SK-N-SH (cell line): ENCODE measurements at regions not wholly inside any gene's neighbourhood (a gene's known extent, or its start where the extent isn't known, plus 50 kb on each side); places are given as distances from the start of the nearest gene placed in this dataset.

ENCODE experiments used
- CTCF ChIA-PET: fragments of 300-600, 350-600 bp; formaldehyde crosslinking; extraction: SDS; loops from one replicate; lab custom pipeline; 2021; lab: Yijun Ruan, JAX
- POLR2A ChIA-PET: fragments of 350-600 bp; sonication (Branson Sonifier 250); formaldehyde crosslinking; extraction: SDS; loops from one replicate; lab custom pipeline; 2020; ENCODE audit warnings: antibody characterized with exemption, inconsistent platforms; lab: Yijun Ruan, JAX
- DNase-seq: peaks from one replicate; pipeline ENCODE4 v3.0.0; 2012
- H2AFZ ChIP-seq: fragments of 200-600 bp; sonication (generic); 2 replicates; pipeline ENCODE4 v1.8.1; 2016; ENCODE audit warnings: antibody characterized with exemption, mild to moderate bottlenecking, low read depth
- H3F3A ChIP-seq: fragments of 200-600 bp; sonication (generic); replicated peaks from 2 replicates; pipeline ENCODE3; 2016; ENCODE audit warnings: antibody characterized with exemption, mild to moderate bottlenecking; ENCODE audit not compliant: insufficient read depth
- H3K27ac ChIP-seq, 2 experiments: fragments of 200-500 bp in 1 of 2; fragments of 200-600 bp in 1 of 2; sonication (Bioruptor generic) in 1 of 2; sonication (generic), shearing (Covaris generic) in 1 of 2; 2 replicates each; pipeline versions ENCODE4 v1.5.1 to v1.6.1; 2014 to 2016; ENCODE audit warnings: low read depth in 2 of 2, inconsistent platforms in 1 of 2, low read length in 1 of 2, mild to moderate bottlenecking in 1 of 2, mixed read lengths in 1 of 2
- H3K27me3 ChIP-seq: fragments of 200-600 bp; sonication (generic), shearing (Covaris generic); 2 replicates; pipeline ENCODE4 v1.6.1; 2016; ENCODE audit warnings: mixed run types; ENCODE audit not compliant: insufficient read depth
- H3K36me3 ChIP-seq, 2 experiments: fragments of 200-500 bp in 1 of 2; fragments of 200-600 bp in 1 of 2; sonication (Bioruptor generic) in 1 of 2; sonication (generic) in 1 of 2; replicated peaks in 1 of 2; 2 replicates each; pipeline versions ENCODE3 to v1.5.1; 2014 to 2016; ENCODE audit warnings: low read length in 1 of 2, mild to moderate bottlenecking in 1 of 2; ENCODE audit not compliant: insufficient read depth in 2 of 2, control insufficient read depth in 1 of 2
- H3K4me1 ChIP-seq, 2 experiments: fragments of 200-500 bp in 1 of 2; fragments of 200-600 bp in 1 of 2; sonication (Bioruptor generic) in 1 of 2; sonication (generic), shearing (Covaris generic) in 1 of 2; 2 replicates each; pipeline versions ENCODE4 v1.5.1 to v1.6.1; 2014 to 2016; ENCODE audit warnings: low read depth in 1 of 2, low read length in 1 of 2, mixed run types in 1 of 2; ENCODE audit not compliant: insufficient read depth in 2 of 2, control insufficient read depth in 1 of 2
- H3K4me2 ChIP-seq: fragments of 200-600 bp; sonication (generic), shearing (Covaris generic); 2 replicates; pipeline ENCODE4 v1.6.1; 2017; ENCODE audit warnings: mixed run types
- H3K4me3 ChIP-seq, 2 experiments: fragments of 200-500 bp in 1 of 2; fragments of 200-600 bp in 1 of 2; sonication (Bioruptor generic) in 1 of 2; sonication (generic), shearing (Covaris generic) in 1 of 2; 2 replicates each; pipeline versions ENCODE4 v1.5.1 to v1.8.1; 2014 to 2016; ENCODE audit warnings: low read depth in 2 of 2, inconsistent platforms in 1 of 2, low read length in 1 of 2, mild to moderate bottlenecking in 1 of 2, mixed read lengths in 1 of 2, moderate library complexity in 1 of 2
- H3K79me2 ChIP-seq: fragments of 200-600 bp; sonication (generic); 2 replicates; pipeline ENCODE4 v1.8.1; 2017; ENCODE audit warnings: mild to moderate bottlenecking; ENCODE audit not compliant: insufficient read depth
- H3K9ac ChIP-seq: fragments of 200-600 bp; sonication (generic); 2 replicates; pipeline ENCODE4 v1.6.1; 2017; ENCODE audit warnings: mixed run types
- H3K9me2 ChIP-seq: fragments of 200-600 bp; sonication (generic); 2 replicates; pipeline ENCODE4 v1.6.1; 2017; ENCODE audit warnings: mixed run types
- H3K9me3 ChIP-seq: fragments of 200-600 bp; sonication (generic); 2 replicates; pipeline ENCODE4 v1.6.1; 2017; ENCODE audit warnings: mixed run types, mild to moderate bottlenecking, moderate library complexity
- H4K20me1 ChIP-seq: fragments of 200-600 bp; sonication (generic); 2 replicates; pipeline ENCODE4 v1.6.1; 2017; ENCODE audit warnings: mild to moderate bottlenecking, mixed run types; ENCODE audit not compliant: insufficient read depth
- CHD2 ChIP-seq: fragments of 150-350 bp; IDR thresholded peaks from 2 replicates; pipeline ENCODE4 v1.6.1; 2018; ENCODE audit warnings: low read length; ENCODE audit not compliant: partially characterized antibody
- ELF1 ChIP-seq: IDR thresholded peaks from 2 replicates; pipeline ENCODE4 v1.4.0; 2012
- EP300 ChIP-seq, 2 experiments: IDR thresholded peaks; 2 replicates each; pipeline versions ENCODE4 v1.4.0 to v1.6.1; 2012; ENCODE audit warnings: borderline replicate concordance in 1 of 2, low read depth in 1 of 2, low read length in 1 of 2
- EZH2phosphoT487 ChIP-seq: fragments of 200-600 bp; sonication (generic); IDR thresholded peaks from 2 replicates; pipeline ENCODE4 v1.6.1; 2017; ENCODE audit warnings: low read depth, mixed run types, mild to moderate bottlenecking, antibody characterized with exemption, moderate library complexity, borderline replicate concordance
- FOXJ3 ChIP-seq: sonication (generic); formaldehyde crosslinking; IDR thresholded peaks from 2 replicates; pipeline ENCODE4 v1.5.1; 2020; ENCODE audit warnings: mild to moderate bottlenecking, missing genetic modification reagents
- GABPA ChIP-seq: IDR thresholded peaks from 2 replicates; pipeline ENCODE4 v1.4.0; 2012; ENCODE audit warnings: low read depth, mild to moderate bottlenecking
- IRF3 ChIP-seq: fragments of 150-350 bp; IDR thresholded peaks from 2 replicates; pipeline ENCODE4 v1.6.1; 2016; ENCODE audit warnings: mild to moderate bottlenecking, low read depth, low read length
- JUND ChIP-seq: IDR thresholded peaks from 2 replicates; pipeline ENCODE4 v1.4.0; 2012
- MAX ChIP-seq: IDR thresholded peaks from 2 replicates; pipeline ENCODE4 v1.4.0; 2012; ENCODE audit warnings: low read depth
- MEF2A ChIP-seq: IDR thresholded peaks from 2 replicates; pipeline ENCODE4 v1.4.0; 2012; ENCODE audit warnings: low read depth, borderline replicate concordance
- NRF1 ChIP-seq: IDR thresholded peaks from 2 replicates; pipeline ENCODE4 v1.6.1; 2012; ENCODE audit warnings: low read depth, mild to moderate bottlenecking, low read length
- PBX3 ChIP-seq: IDR thresholded peaks from 2 replicates; pipeline ENCODE4; 2012
- POLR2AphosphoS5 ChIP-seq: IDR thresholded peaks from 2 replicates; pipeline ENCODE4 v1.6.1; 2012; ENCODE audit warnings: low read depth, low read length
- RAD21 ChIP-seq: IDR thresholded peaks from 2 replicates; pipeline ENCODE4 v1.6.1; 2012; ENCODE audit warnings: mild to moderate bottlenecking, low read length
- RCOR1 ChIP-seq: fragments of 150-350 bp; IDR thresholded peaks from 2 replicates; pipeline ENCODE4 v1.6.1; 2017; ENCODE audit warnings: antibody characterized with exemption, low read length
- RFX5 ChIP-seq: IDR thresholded peaks from 2 replicates; pipeline ENCODE4 v1.6.1; 2012; ENCODE audit warnings: mild to moderate bottlenecking, improper control_type of control experiment, low read length
- RXRA ChIP-seq: IDR thresholded peaks from 2 replicates; pipeline ENCODE4 v1.4.0; 2012; ENCODE audit warnings: low read depth, mild to moderate bottlenecking, borderline replicate concordance
- SIN3A ChIP-seq: IDR thresholded peaks from 2 replicates; pipeline ENCODE4 v1.6.1; 2012; ENCODE audit warnings: low read depth, mild to moderate bottlenecking, low read length, moderate library complexity, borderline replicate concordance
- TCF12 ChIP-seq: IDR thresholded peaks from 2 replicates; pipeline ENCODE4 v1.4.0; 2012
- TEAD4 ChIP-seq: IDR thresholded peaks from 2 replicates; pipeline ENCODE4 v1.4.0; 2012; ENCODE audit warnings: mild to moderate bottlenecking, borderline replicate concordance; ENCODE audit not compliant: insufficient read depth
- USF2 ChIP-seq: fragments of 150-350 bp; IDR thresholded peaks from 2 replicates; pipeline ENCODE4 v1.6.1; 2017; ENCODE audit warnings: antibody characterized with exemption, low read length, low read depth, borderline replicate concordance
- ZBTB33 ChIP-seq: IDR thresholded peaks from 2 replicates; pipeline ENCODE4 v1.4.0; 2012; ENCODE audit warnings: low read depth, borderline replicate concordance
- WGBS: methylation state at CpG from one replicate; pipeline ENCODE4 v1.1.6; 2017; ENCODE audit warnings: low lambda C conversion rate; 5-methylcytosine and 5-hydroxymethylcytosine counted together

- TF ChIP-seq CHD2 (peak; percentile 90), IRF3 (no peak), EZH2phosphoT487 (no peak), ZBTB33 (no peak), ELF1 (no peak), RFX5 (peak; percentile 48; the same call in 1 of the 2 replicates), SIN3A (no peak), TCF12 (no peak)
- TF ChIP-seq, all 33 proteins: peak for 8
Measured at GRCh38 chr6:156028335-156029131, 572.9 kb upstream of the NOX3 start (continued).

GRCh38 chr6:156027248-156027626 is 571.6 kb upstream of the NOX3 start:
- ChIA-PET CTCF (no interaction called here), POLR2A (no interaction called here)
- Histone ChIP-seq H3K4me1 (peaks cover 8 to 28% of the 10 kb centered on the region in 2 experiments; a peak in 3 of 4 replicates), H3K79me2 (no peaks in the 10 kb centered on the region), H3K36me3 (no peaks in the 10 kb centered on the region), H2AFZ (no peak overlapping the region), H4K20me1 (no peaks in the 10 kb centered on the region), H3K4me3 (no peak overlapping the region), H3K9me2 (no peaks in the 10 kb centered on the region), H3K27me3 (no peaks in the 10 kb centered on the region), H3K27ac (peak overlapping the region in 1 of 2 experiments; percentile 98; a peak in 2 of 4 replicates), H3K9ac (no peak overlapping the region), H3F3A (no peaks in the 10 kb centered on the region), H3K4me2 (no peak overlapping the region), H3K9me3 (0 out of 2 replicates have a peak, but pooled peaks cover 3% of the 10 kb centered on the region)
- WGBS: 75% methylated on average over 3 of the region's 3 CpGs
- DNase-seq: no peak
- TF ChIP-seq ZBTB33 (no peak), GABPA (no peak), PBX3 (no peak), NRF1 (no peak), USF2 (no peak), RFX5 (no peak), JUND (no peak), FOXJ3 (CRISPR knock-in tag) (no peak), MAX (no peak), POLR2AphosphoS5 (no peak), TEAD4 (no peak), RCOR1 (no peak), EP300 (IDR thresholded peaks at IDR 0.05; ENCODE audit: borderline replicate concordance in 1 of 2, low read depth in 1 of 2, low read length in 1 of 2) (no peak), RAD21 (no peak), MEF2A (no peak), RXRA (no peak)
